DOHH2 (cell line): ENCODE measurements at regions not wholly inside any gene's neighbourhood (a gene's known extent, or its start where the extent isn't known, plus 50 kb on each side); places are given as distances from the start of the nearest gene placed in this dataset.

Experiments
- H3F3A ChIP-seq: fragments of 200-600 bp; sonication (generic), shearing (Covaris generic); 2 replicates; pipeline ENCODE4 v1.6.0; 2016; ENCODE audit warnings: antibody characterized with exemption, mild to moderate bottlenecking; ENCODE audit not compliant: control insufficient read depth, insufficient read depth
- H3K27ac ChIP-seq: fragments of 200-600 bp; sonication (generic); 2 replicates; pipeline ENCODE4 v1.5.1; 2014; ENCODE audit warnings: low read depth, mild to moderate bottlenecking, low read length, moderate library complexity
- H3K27me3 ChIP-seq: fragments of 200-600 bp; sonication (generic); 2 replicates; pipeline ENCODE4 v1.6.1; 2014; ENCODE audit warnings: mild to moderate bottlenecking, low read length, mixed read lengths; ENCODE audit not compliant: control insufficient read depth
- H3K36me3 ChIP-seq: fragments of 200-600 bp; sonication (generic); 2 replicates; pipeline ENCODE4 v1.6.1; 2014; ENCODE audit warnings: mild to moderate bottlenecking, low read length, moderate library complexity, mixed read lengths; ENCODE audit not compliant: control insufficient read depth
- H3K4me1 ChIP-seq: fragments of 200-600 bp; sonication (generic); 2 replicates; pipeline ENCODE4 v1.6.1; 2014; ENCODE audit warnings: mild to moderate bottlenecking, low read length, mixed read lengths; ENCODE audit not compliant: control insufficient read depth
- H3K4me2 ChIP-seq: fragments of 200-600 bp; sonication (generic); 2 replicates; pipeline ENCODE4 v1.6.0; 2014; ENCODE audit warnings: mild to moderate bottlenecking, low read length, moderate library complexity
- H3K4me3 ChIP-seq: fragments of 200-600 bp; sonication (generic); 2 replicates; pipeline ENCODE4 v1.5.1; 2014; ENCODE audit warnings: mild to moderate bottlenecking, low read length, mixed read lengths
- H3K79me2 ChIP-seq: fragments of 200-600 bp; sonication (generic); 2 replicates; pipeline ENCODE4 v1.6.1; 2014; ENCODE audit warnings: mild to moderate bottlenecking, low read length, mixed read lengths; ENCODE audit not compliant: control insufficient read depth
- H3K9me2 ChIP-seq: fragments of 200-600 bp; sonication (generic); replicated peaks from 2 replicates; pipeline ENCODE4 v1.6.1; 2014; ENCODE audit warnings: mild to moderate bottlenecking, low read length, mixed read lengths; ENCODE audit not compliant: control insufficient read depth
- H3K9me3 ChIP-seq: fragments of 200-600 bp; sonication (generic); 2 replicates; pipeline ENCODE4 v1.6.1; 2014; ENCODE audit warnings: antibody characterized with exemption, low read length, mixed read lengths; ENCODE audit not compliant: control insufficient read depth, insufficient read depth
- H4K20me1 ChIP-seq: fragments of 200-600 bp; sonication (generic); 2 replicates; pipeline ENCODE4 v1.6.0; 2014; ENCODE audit warnings: low read depth, mild to moderate bottlenecking, antibody characterized with exemption, low read length, moderate library complexity; ENCODE audit not compliant: control insufficient read depth, insufficient read depth
- CTCF ChIP-seq: fragments of 200-600 bp; sonication (generic); IDR thresholded peaks from one replicate; pipeline ENCODE4 v1.5.1; 2014; ENCODE audit warnings: antibody characterized with exemption, mild to moderate bottlenecking, low read depth, low read length; ENCODE audit not compliant: poor library complexity, severe bottlenecking
- EZH2phosphoT487 ChIP-seq: fragments of 200-600 bp; sonication (generic); IDR thresholded peaks from 2 replicates; pipeline ENCODE4 v1.6.1; 2017; ENCODE audit warnings: borderline replicate concordance, mild to moderate bottlenecking, antibody characterized with exemption, low read length, moderate library complexity, mixed read lengths

GRCh38 chr5:163809473-163809872, 304.1 kb downstream of the MAT2B start:
- Histone ChIP-seq H3K36me3 (no peaks in the 10 kb centered on the region), H3K4me1 (no peaks in the 10 kb centered on the region), H3K9me2 (no peaks in the 10 kb centered on the region), H3K4me3 (no peak overlapping the region), H3F3A (no peaks in the 10 kb centered on the region), H3K4me2 (no peak overlapping the region), H3K27me3 (no peaks in the 10 kb centered on the region), H4K20me1 (no peaks in the 10 kb centered on the region), H3K9me3 (no peaks in the 10 kb centered on the region), H3K79me2 (no peaks in the 10 kb centered on the region), H3K27ac (no peak overlapping the region)
- TF ChIP-seq CTCF (no peak), EZH2phosphoT487 (no peak)

GRCh38 chr5:163813900-163814299, 308.5 kb downstream of the MAT2B start:
- H4K20me1 ChIP-seq: no peaks in the 10 kb centered on the region
- H3K4me3 ChIP-seq: no peak overlapping the region
- no peaks in the 10 kb centered on the region for H3K4me1 ChIP-seq
- H3K79me2 ChIP-seq: no peaks in the 10 kb centered on the region
- no peaks in the 10 kb centered on the region for H3K36me3 ChIP-seq
- no peaks in the 10 kb centered on the region for H3K9me2 ChIP-seq
- no peak overlapping the region for H3K4me2 ChIP-seq
- no peaks in the 10 kb centered on the region for H3K9me3 ChIP-seq
- TF ChIP-seq EZH2phosphoT487: no peak
- no peak for TF ChIP-seq CTCF
- no peak overlapping the region for H3K27ac ChIP-seq
- no peaks in the 10 kb centered on the region for H3K27me3 ChIP-seq
- H3F3A ChIP-seq: no peaks in the 10 kb centered on the region

- Histone ChIP-seq H3K36me3 (no peaks in the 10 kb centered on the region), H3K79me2 (no peaks in the 10 kb centered on the region), H3K4me2 (no peak overlapping the region), H3K27me3 (no peaks in the 10 kb centered on the region), H3K4me3 (no peak overlapping the region), H3K27ac (no peak overlapping the region), H3K9me2 (no peaks in the 10 kb centered on the region), H3F3A (no peaks in the 10 kb centered on the region), H4K20me1 (no peaks in the 10 kb centered on the region), H3K4me1 (no peaks in the 10 kb centered on the region), H3K9me3 (no peaks in the 10 kb centered on the region)
- TF ChIP-seq EZH2phosphoT487: no peak
- no peak for TF ChIP-seq CTCF
Measured at GRCh38 chr5:163815240-163815791, 309.9 kb downstream of the MAT2B start.

- Histone ChIP-seq H3K4me3 (no peak overlapping the region), H3F3A (no peaks in the 10 kb centered on the region), H3K4me1 (no peaks in the 10 kb centered on the region), H3K9me3 (no peaks in the 10 kb centered on the region), H3K36me3 (no peaks in the 10 kb centered on the region), H3K4me2 (no peak overlapping the region), H3K27ac (no peak overlapping the region), H4K20me1 (no peaks in the 10 kb centered on the region), H3K27me3 (no peaks in the 10 kb centered on the region), H3K9me2 (no peaks in the 10 kb centered on the region), H3K79me2 (no peaks in the 10 kb centered on the region)
- TF ChIP-seq EZH2phosphoT487 (no peak), CTCF (no peak)
Measured at GRCh38 chr5:163821142-163821541, 315.7 kb downstream of the MAT2B start.
